ENCODE measurements at regions not wholly inside any gene's neighbourhood (a gene's known extent, or its start where the extent isn't known, plus 50 kb on each side); places are given as distances from the start of the nearest gene placed in this dataset.

- no peak for TF ChIP-seq TCF12 (IDR thresholded peaks at IDR 0.05; ENCODE audit: low read depth)
- TF ChIP-seq, protein P1, sequence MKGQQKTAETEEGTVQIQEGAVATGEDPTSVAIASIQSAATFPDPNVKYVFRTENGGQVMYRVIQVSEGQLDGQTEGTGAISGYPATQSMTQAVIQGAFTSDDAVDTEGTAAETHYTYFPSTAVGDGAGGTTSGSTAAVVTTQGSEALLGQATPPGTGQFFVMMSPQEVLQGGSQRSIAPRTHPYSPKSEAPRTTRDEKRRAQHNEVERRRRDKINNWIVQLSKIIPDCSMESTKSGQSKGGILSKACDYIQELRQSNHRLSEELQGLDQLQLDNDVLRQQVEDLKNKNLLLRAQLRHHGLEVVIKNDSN (IDR thresholded peaks at IDR 0.05), result no peak
- no peak for TF ChIP-seq TAF1 (IDR thresholded peaks at IDR 0.05; ENCODE audit: low read depth)
- no peak for TF ChIP-seq RAD21 (IDR thresholded peaks at IDR 0.05; ENCODE audit: low read depth)
- TF ChIP-seq, protein P2, sequence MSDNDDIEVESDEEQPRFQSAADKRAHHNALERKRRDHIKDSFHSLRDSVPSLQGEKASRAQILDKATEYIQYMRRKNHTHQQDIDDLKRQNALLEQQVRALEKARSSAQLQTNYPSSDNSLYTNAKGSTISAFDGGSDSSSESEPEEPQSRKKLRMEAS (IDR thresholded peaks at IDR 0.05), result no peak
- TF ChIP-seq, protein P3, sequence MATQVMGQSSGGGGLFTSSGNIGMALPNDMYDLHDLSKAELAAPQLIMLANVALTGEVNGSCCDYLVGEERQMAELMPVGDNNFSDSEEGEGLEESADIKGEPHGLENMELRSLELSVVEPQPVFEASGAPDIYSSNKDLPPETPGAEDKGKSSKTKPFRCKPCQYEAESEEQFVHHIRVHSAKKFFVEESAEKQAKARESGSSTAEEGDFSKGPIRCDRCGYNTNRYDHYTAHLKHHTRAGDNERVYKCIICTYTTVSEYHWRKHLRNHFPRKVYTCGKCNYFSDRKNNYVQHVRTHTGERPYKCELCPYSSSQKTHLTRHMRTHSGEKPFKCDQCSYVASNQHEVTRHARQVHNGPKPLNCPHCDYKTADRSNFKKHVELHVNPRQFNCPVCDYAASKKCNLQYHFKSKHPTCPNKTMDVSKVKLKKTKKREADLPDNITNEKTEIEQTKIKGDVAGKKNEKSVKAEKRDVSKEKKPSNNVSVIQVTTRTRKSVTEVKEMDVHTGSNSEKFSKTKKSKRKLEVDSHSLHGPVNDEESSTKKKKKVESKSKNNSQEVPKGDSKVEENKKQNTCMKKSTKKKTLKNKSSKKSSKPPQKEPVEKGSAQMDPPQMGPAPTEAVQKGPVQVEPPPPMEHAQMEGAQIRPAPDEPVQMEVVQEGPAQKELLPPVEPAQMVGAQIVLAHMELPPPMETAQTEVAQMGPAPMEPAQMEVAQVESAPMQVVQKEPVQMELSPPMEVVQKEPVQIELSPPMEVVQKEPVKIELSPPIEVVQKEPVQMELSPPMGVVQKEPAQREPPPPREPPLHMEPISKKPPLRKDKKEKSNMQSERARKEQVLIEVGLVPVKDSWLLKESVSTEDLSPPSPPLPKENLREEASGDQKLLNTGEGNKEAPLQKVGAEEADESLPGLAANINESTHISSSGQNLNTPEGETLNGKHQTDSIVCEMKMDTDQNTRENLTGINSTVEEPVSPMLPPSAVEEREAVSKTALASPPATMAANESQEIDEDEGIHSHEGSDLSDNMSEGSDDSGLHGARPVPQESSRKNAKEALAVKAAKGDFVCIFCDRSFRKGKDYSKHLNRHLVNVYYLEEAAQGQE (IDR thresholded peaks at IDR 0.05; ENCODE audit: low read depth), result no peak
- no peak for TF ChIP-seq NFIC (IDR thresholded peaks at IDR 0.05)
- no peak for TF ChIP-seq TEAD4 (IDR thresholded peaks at IDR 0.05)
- TF ChIP-seq CREB1 (IDR thresholded peaks at IDR 0.05; ENCODE audit: low read depth), result no peak
- TF ChIP-seq YY1 (IDR thresholded peaks at IDR 0.05; ENCODE audit: low read depth), result no peak
- no peak for TF ChIP-seq CEBPB (IDR thresholded peaks at IDR 0.05)
- no peak for TF ChIP-seq FOXM1 (IDR thresholded peaks at IDR 0.05; ENCODE audit: borderline replicate concordance, low read depth)
- no peak for TF ChIP-seq EGR1 (IDR thresholded peaks at IDR 0.05)
These were observed 868.5 kb upstream of the NUDT12 start for GRCh38 chr5:104431002-104431620.

- TF ChIP-seq ZBTB7A (IDR thresholded peaks at IDR 0.05; ENCODE audit: low read depth) (no peak), RAD21 (IDR thresholded peaks at IDR 0.05; ENCODE audit: low read depth) (no peak), EP300 (IDR thresholded peaks at IDR 0.05; ENCODE audit: borderline replicate concordance) (no peak), TEAD4 (IDR thresholded peaks at IDR 0.05) (no peak), CEBPB (IDR thresholded peaks at IDR 0.05) (no peak), FOXM1 (IDR thresholded peaks at IDR 0.05; ENCODE audit: borderline replicate concordance, low read depth) (no peak), CREB1 (IDR thresholded peaks at IDR 0.05; ENCODE audit: low read depth) (no peak), NFIC (IDR thresholded peaks at IDR 0.05) (no peak), YY1 (IDR thresholded peaks at IDR 0.05; ENCODE audit: low read depth) (no peak), TCF12 (IDR thresholded peaks at IDR 0.05; ENCODE audit: low read depth) (no peak), EGR1 (IDR thresholded peaks at IDR 0.05) (no peak), TAF1 (IDR thresholded peaks at IDR 0.05; ENCODE audit: low read depth) (no peak)
- TF ChIP-seq, protein P1 (IDR thresholded peaks at IDR 0.05), result no peak
- TF ChIP-seq, protein P2 (IDR thresholded peaks at IDR 0.05), result no peak
- TF ChIP-seq, protein P3 (IDR thresholded peaks at IDR 0.05; ENCODE audit: low read depth), result no peak
These were observed 867.3 kb upstream of the NUDT12 start for GRCh38 chr5:104429911-104430310.

GRCh38 chr5:104421431-104421830 is 858.8 kb upstream of the NUDT12 start:
- TF ChIP-seq CEBPB (IDR thresholded peaks at IDR 0.05) (no peak), ZBTB7A (IDR thresholded peaks at IDR 0.05; ENCODE audit: low read depth) (no peak), TAF1 (IDR thresholded peaks at IDR 0.05; ENCODE audit: low read depth) (no peak)
- TF ChIP-seq, protein P1 (IDR thresholded peaks at IDR 0.05), result no peak

GRCh38 chr5:104418056-104418455 is 855.5 kb upstream of the NUDT12 start:
- TF ChIP-seq CEBPB (IDR thresholded peaks at IDR 0.05) (no peak), TEAD4 (IDR thresholded peaks at IDR 0.05) (no peak), RAD21 (IDR thresholded peaks at IDR 0.05; ENCODE audit: low read depth) (no peak), EGR1 (IDR thresholded peaks at IDR 0.05) (no peak), TCF12 (IDR thresholded peaks at IDR 0.05; ENCODE audit: low read depth) (no peak), EP300 (IDR thresholded peaks at IDR 0.05; ENCODE audit: borderline replicate concordance) (no peak), TAF1 (IDR thresholded peaks at IDR 0.05; ENCODE audit: low read depth) (no peak), YY1 (IDR thresholded peaks at IDR 0.05; ENCODE audit: low read depth) (no peak), NFIC (IDR thresholded peaks at IDR 0.05) (no peak), ZBTB7A (IDR thresholded peaks at IDR 0.05; ENCODE audit: low read depth) (no peak), CREB1 (IDR thresholded peaks at IDR 0.05; ENCODE audit: low read depth) (no peak), FOXM1 (IDR thresholded peaks at IDR 0.05; ENCODE audit: borderline replicate concordance, low read depth) (no peak)
- TF ChIP-seq, protein P3 (IDR thresholded peaks at IDR 0.05; ENCODE audit: low read depth), result no peak
- TF ChIP-seq, protein P2 (IDR thresholded peaks at IDR 0.05), result no peak
- TF ChIP-seq, protein P1 (IDR thresholded peaks at IDR 0.05), result no peak
